B cell (primary cell): ENCODE measurements at regions not wholly inside any gene's neighbourhood (a gene's known extent, or its start where the extent isn't known, plus 50 kb on each side); places are given as distances from the start of the nearest gene placed in this dataset.

Experiments used
- ATAC-seq: fragments of 200-7000 bp; cut with Tn5 transposase; one replicate; pipeline ENCODE4 v1.10.0; 2021; ENCODE audit warnings: low read depth, mild to moderate bottlenecking, moderate number of reproducible peaks, moderate library complexity
- CTCF ChIA-PET: fragments of 350-600 bp; sonication (Branson Sonifier 250); formaldehyde crosslinking; loops from one replicate; lab custom pipeline; 2021; ENCODE audit warnings: antibody characterized with exemption, inconsistent platforms; lab: Charles Lee
- POLR2A ChIA-PET: fragments of 350-600 bp; sonication (Branson Sonifier 250); formaldehyde crosslinking; loops from one replicate; lab custom pipeline; 2021; ENCODE audit warnings: antibody characterized with exemption; lab: Charles Lee
- DNase-seq: peaks from one replicate; pipeline ENCODE4 v3.0.0; 2013
- H2AFZ ChIP-seq: 2 replicates; pipeline ENCODE4 v1.6.1; 2012; ENCODE audit warnings: mild to moderate bottlenecking, low read depth, low read length; ENCODE audit not compliant: insufficient read depth, poor library complexity, severe bottlenecking
- H3K27ac ChIP-seq, 2 donors: 1 replicate in 1 of 2; 2 replicates in 1 of 2; pipeline ENCODE4 v1.5.1; 2012 to 2013; ENCODE audit warnings: low read length in 2 of 2, mild to moderate bottlenecking in 2 of 2, moderate library complexity in 1 of 2
- H3K27me3 ChIP-seq, 4 experiments: fragments of 200-600 bp in 1 of 4; sonication (generic) in 1 of 4; replicated peaks in 1 of 4; 1 replicate in 2 of 4; 2 replicates in 2 of 4; pipeline versions ENCODE4 v1.6.1 to v1.7.0; 2013 to 2016; ENCODE audit warnings: low read length in 3 of 4, mild to moderate bottlenecking in 2 of 4, mixed read lengths in 1 of 4, moderate library complexity in 1 of 4; ENCODE audit not compliant: insufficient read depth in 4 of 4, control insufficient read depth in 3 of 4; ENCODE audit errors: control extremely low read depth in 1 of 4
- H3K36me3 ChIP-seq, 2 experiments: replicated peaks in 1 of 2; 1 replicate in 1 of 2; 2 replicates in 1 of 2; pipeline versions ENCODE4 v1.6.1 to v1.7.1; 2013; ENCODE audit warnings: low read length in 1 of 2; ENCODE audit not compliant: insufficient read depth in 2 of 2, control insufficient read depth in 1 of 2; ENCODE audit errors: control extremely low read depth in 1 of 2, extremely low read depth in 1 of 2
- H3K4me1 ChIP-seq, 2 donors: fragments of 200-600 bp in 1 of 2; sonication (generic) in 1 of 2; 1 replicate in 1 of 2; 2 replicates in 1 of 2; pipeline versions ENCODE4 v1.5.1 to v1.6.1; 2013 to 2017; ENCODE audit warnings: low read length in 2 of 2; ENCODE audit not compliant: control insufficient read depth in 2 of 2, insufficient read depth in 2 of 2
- H3K4me2 ChIP-seq: replicated peaks from 2 replicates; pipeline ENCODE3; 2012; ENCODE audit warnings: mild to moderate bottlenecking, low read depth, low read length; ENCODE audit not compliant: poor library complexity, severe bottlenecking
- H3K4me3 ChIP-seq, 5 experiments: fragments of 200-600 bp in 1 of 5; sonication (generic) in 1 of 5; 1 replicate in 3 of 5; 2 replicates in 2 of 5; pipeline versions ENCODE4 v1.5.1 to v1.7.0; 2011 to 2016; ENCODE audit warnings: low read length in 4 of 5, mild to moderate bottlenecking in 4 of 5, low read depth in 2 of 5, control low read depth in 1 of 5, moderate library complexity in 1 of 5; ENCODE audit not compliant: insufficient read depth in 1 of 5; ENCODE audit errors: control extremely low read depth in 1 of 5, extremely low read depth in 1 of 5
- H3K79me2 ChIP-seq: fragments of 200-600 bp; sonication (generic); one replicate; pipeline ENCODE4 v1.6.0; 2016; ENCODE audit warnings: low read length; ENCODE audit not compliant: control insufficient read depth, insufficient read depth
- H3K9ac ChIP-seq: fragments of 200-600 bp; sonication (generic); 2 replicates; pipeline ENCODE4 v1.6.1; 2017; ENCODE audit warnings: mild to moderate bottlenecking, low read length, moderate library complexity
- H3K9me3 ChIP-seq, 3 donors: one replicate each; pipeline versions ENCODE4 v1.6.1 to v1.7.1; 2013; ENCODE audit warnings: low read length in 2 of 3; ENCODE audit not compliant: control insufficient read depth in 2 of 3, insufficient read depth in 1 of 3; ENCODE audit errors: control extremely low read depth in 1 of 3
- H4K20me1 ChIP-seq: 2 replicates; pipeline ENCODE4 v1.6.0; 2012; ENCODE audit warnings: mild to moderate bottlenecking, low read length; ENCODE audit not compliant: insufficient read depth, control insufficient read depth, poor library complexity, severe bottlenecking
- H3K27ac Mint-ChIP-seq: one replicate; pipeline ENCODE4 v1.8.0; 2021; ENCODE audit warnings: mixed read lengths
- H3K27me3 Mint-ChIP-seq: one replicate; pipeline ENCODE4 v1.8.0; 2021; ENCODE audit warnings: mixed read lengths
- H3K4me1 Mint-ChIP-seq: one replicate; pipeline ENCODE4 v1.8.0; 2021; ENCODE audit warnings: mixed read lengths
- H3K4me3 Mint-ChIP-seq: one replicate; pipeline ENCODE4 v1.8.0; 2021; ENCODE audit warnings: mixed read lengths
- H3K9me3 Mint-ChIP-seq: one replicate; pipeline ENCODE4 v1.8.0; 2022; ENCODE audit warnings: mixed read lengths; ENCODE audit not compliant: insufficient read depth
- EZH2 ChIP-seq: IDR thresholded peaks from 2 replicates; pipeline ENCODE4 v1.6.1; 2012; ENCODE audit warnings: borderline replicate concordance, low read depth, mild to moderate bottlenecking, moderate library complexity, low read length; ENCODE audit not compliant: insufficient read depth, poor library complexity, severe bottlenecking
- WGBS: methylation state at CpG from one replicate; pipeline ENCODE4 v1.1.5; 2013; ENCODE audit warnings: missing lambda C conversion rate; ENCODE audit not compliant: insufficient coverage; 5-methylcytosine and 5-hydroxymethylcytosine counted together
- intact Hi-C: fragments of 100-400 bp; cut with micrococcal nuclease; formaldehyde crosslinking; loops from one replicate; pipeline ENCODE4 v1.10.0; 2022
- TF ChIP-seq, protein P1 (sequence below): fragments of 200-600 bp; IDR thresholded peaks from one replicate; pipeline ENCODE4 v1.8.0; 2022; ENCODE audit warnings: antibody characterized with exemption, mild to moderate bottlenecking

- ATAC-seq, result no peak
- H3K4me3 Mint-ChIP-seq, result no peak overlapping the region
- intact Hi-C loops, result no loop called here
- WGBS, result 92% methylated on average over 4 of the region's 9 CpGs
- Histone ChIP-seq H3K9ac (no peak overlapping the region), H3K4me3 (no peak overlapping the region), H3K27me3 (no peaks in the 10 kb centered on the region), H3K36me3 (no peaks in the 10 kb centered on the region), H2AFZ (no peak overlapping the region), H3K4me2 (no peak overlapping the region), H4K20me1 (no peaks in the 10 kb centered on the region), H3K79me2 (no peaks in the 10 kb centered on the region), H3K9me3 (peaks cover 0 to 7% (median 0%) of the 10 kb centered on the region in 3 donors), H3K27ac (no peak overlapping the region), H3K4me1 (no peaks in the 10 kb centered on the region)
- H3K4me1 Mint-ChIP-seq, result no peaks in the 10 kb centered on the region
- TF ChIP-seq, protein P1, sequence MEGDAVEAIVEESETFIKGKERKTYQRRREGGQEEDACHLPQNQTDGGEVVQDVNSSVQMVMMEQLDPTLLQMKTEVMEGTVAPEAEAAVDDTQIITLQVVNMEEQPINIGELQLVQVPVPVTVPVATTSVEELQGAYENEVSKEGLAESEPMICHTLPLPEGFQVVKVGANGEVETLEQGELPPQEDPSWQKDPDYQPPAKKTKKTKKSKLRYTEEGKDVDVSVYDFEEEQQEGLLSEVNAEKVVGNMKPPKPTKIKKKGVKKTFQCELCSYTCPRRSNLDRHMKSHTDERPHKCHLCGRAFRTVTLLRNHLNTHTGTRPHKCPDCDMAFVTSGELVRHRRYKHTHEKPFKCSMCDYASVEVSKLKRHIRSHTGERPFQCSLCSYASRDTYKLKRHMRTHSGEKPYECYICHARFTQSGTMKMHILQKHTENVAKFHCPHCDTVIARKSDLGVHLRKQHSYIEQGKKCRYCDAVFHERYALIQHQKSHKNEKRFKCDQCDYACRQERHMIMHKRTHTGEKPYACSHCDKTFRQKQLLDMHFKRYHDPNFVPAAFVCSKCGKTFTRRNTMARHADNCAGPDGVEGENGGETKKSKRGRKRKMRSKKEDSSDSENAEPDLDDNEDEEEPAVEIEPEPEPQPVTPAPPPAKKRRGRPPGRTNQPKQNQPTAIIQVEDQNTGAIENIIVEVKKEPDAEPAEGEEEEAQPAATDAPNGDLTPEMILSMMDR, result no peak
- no peak for TF ChIP-seq EZH2
- ChIA-PET POLR2A (no interaction called here), CTCF (no interaction called here)
- H3K27ac Mint-ChIP-seq, result no peak overlapping the region
- no peaks in the 10 kb centered on the region for H3K27me3 Mint-ChIP-seq
- H3K9me3 Mint-ChIP-seq, result no peaks in the 10 kb centered on the region
- no peak for DNase-seq
These were observed 243.2 kb downstream of the COL4A1 start for GRCh38 chr13:110063490-110064421.

- Histone ChIP-seq H3K27ac (no peak overlapping the region), H3K9me3 (peaks cover 0 to 7% (median 0%) of the 10 kb centered on the region in 3 donors), H3K4me1 (no peaks in the 10 kb centered on the region), H3K36me3 (no peaks in the 10 kb centered on the region), H4K20me1 (no peaks in the 10 kb centered on the region), H3K4me3 (no peak overlapping the region), H3K4me2 (no peak overlapping the region), H3K9ac (no peak overlapping the region), H2AFZ (no peak overlapping the region), H3K27me3 (no peaks in the 10 kb centered on the region), H3K79me2 (no peaks in the 10 kb centered on the region)
- Mint-ChIP-seq H3K27me3 (no peaks in the 10 kb centered on the region), H3K4me1 (no peaks in the 10 kb centered on the region), H3K9me3 (no peaks in the 10 kb centered on the region), H3K4me3 (no peak overlapping the region), H3K27ac (no peak overlapping the region)
- intact Hi-C loops, result no loop called here
- POLR2A ChIA-PET, result no interaction called here
- DNase-seq (no peak), ATAC-seq (no peak)
- CTCF ChIA-PET, result no interaction called here
- WGBS, result 86% methylated on average over 14 of the region's 19 CpGs
- TF ChIP-seq, protein P1, result no peak
- TF ChIP-seq EZH2, result no peak
These were observed 244.0 kb downstream of the COL4A1 start for GRCh38 chr13:110062777-110063442.
